Uterus (tissue), 2 donors: ENCODE measurements at regions not wholly inside any gene's neighbourhood (a gene's known extent, or its start where the extent isn't known, plus 50 kb on each side); places are given as distances from the start of the nearest gene placed in this dataset.

Experiments
- POLR2A ChIP-seq, 2 donors: fragments of 450-650 bp; IDR thresholded peaks; one replicate each; pipeline ENCODE4 v1.6.1; 2016; ENCODE audit warnings: antibody characterized with exemption in 2 of 2, mild to moderate bottlenecking in 1 of 2, moderate library complexity in 1 of 2
- TF ChIP-seq, protein P1 (sequence below), 4 experiments: fragments of 200-600 bp in 2 of 4; fragments of 450-650 bp in 2 of 4; sonication (generic) in 2 of 4; IDR thresholded peaks; one replicate each; pipeline ENCODE4 v1.5.1; 2016 to 2019; ENCODE audit warnings: antibody characterized with exemption in 4 of 4, mild to moderate bottlenecking in 2 of 4, moderate library complexity in 1 of 4

DNA sequence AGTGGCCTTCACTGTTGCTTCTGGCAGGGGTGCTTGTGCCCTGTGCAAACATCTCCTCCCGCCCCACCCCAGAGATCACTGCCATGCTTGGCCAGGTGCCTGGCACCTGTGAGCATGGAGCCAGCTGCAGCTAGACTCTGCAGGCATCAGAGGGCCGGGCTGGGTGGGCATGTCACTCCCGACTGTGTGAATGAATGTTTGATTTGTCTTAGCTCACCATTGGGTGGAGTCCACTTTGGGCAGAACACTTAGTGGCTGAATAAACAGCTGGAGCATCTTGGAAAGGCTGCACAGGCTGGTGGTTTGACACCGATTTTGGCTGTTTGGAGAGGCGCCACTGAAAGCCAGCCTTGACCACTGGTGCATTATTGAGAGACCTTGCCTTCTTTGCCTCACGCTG is 267.3 kb downstream of the DLEU7 start:
- TF ChIP-seq POLR2A (IDR thresholded peaks at IDR 0.05): no peak
- TF ChIP-seq, protein P1, sequence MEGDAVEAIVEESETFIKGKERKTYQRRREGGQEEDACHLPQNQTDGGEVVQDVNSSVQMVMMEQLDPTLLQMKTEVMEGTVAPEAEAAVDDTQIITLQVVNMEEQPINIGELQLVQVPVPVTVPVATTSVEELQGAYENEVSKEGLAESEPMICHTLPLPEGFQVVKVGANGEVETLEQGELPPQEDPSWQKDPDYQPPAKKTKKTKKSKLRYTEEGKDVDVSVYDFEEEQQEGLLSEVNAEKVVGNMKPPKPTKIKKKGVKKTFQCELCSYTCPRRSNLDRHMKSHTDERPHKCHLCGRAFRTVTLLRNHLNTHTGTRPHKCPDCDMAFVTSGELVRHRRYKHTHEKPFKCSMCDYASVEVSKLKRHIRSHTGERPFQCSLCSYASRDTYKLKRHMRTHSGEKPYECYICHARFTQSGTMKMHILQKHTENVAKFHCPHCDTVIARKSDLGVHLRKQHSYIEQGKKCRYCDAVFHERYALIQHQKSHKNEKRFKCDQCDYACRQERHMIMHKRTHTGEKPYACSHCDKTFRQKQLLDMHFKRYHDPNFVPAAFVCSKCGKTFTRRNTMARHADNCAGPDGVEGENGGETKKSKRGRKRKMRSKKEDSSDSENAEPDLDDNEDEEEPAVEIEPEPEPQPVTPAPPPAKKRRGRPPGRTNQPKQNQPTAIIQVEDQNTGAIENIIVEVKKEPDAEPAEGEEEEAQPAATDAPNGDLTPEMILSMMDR (IDR thresholded peaks at IDR 0.05): no peak
